ENCODE measurements at regions not wholly inside any gene's neighbourhood (a gene's known extent, or its start where the extent isn't known, plus 50 kb on each side); places are given as distances from the start of the nearest gene placed in this dataset.
"Not testable (repeated sequence)": the region's sequence is repeated elsewhere in the genome, so short reads cannot be mapped to it uniquely, and the experiment has no call there.

DNA sequence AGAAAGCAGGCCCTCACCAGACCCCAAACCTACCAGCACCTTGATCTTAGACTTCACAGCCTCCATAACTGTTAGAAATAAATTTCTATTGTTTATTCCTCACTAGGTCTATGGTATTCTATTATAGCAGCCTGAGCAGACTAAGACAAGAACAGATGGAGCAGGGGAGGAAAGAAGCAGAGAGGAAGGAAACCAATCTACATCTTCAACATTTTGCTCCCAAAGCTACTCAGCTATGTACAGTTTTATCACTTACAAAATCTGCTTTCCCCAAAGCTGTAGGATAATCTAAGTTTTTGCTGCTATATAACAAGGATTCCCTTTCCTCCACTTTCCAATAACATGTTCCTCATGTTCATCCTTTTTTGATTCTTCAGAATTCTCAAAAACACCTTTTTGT lies 274.4 kb upstream of the CHAC2 start:
- DNase-seq (ENCODE audit: low spot score), result no peak

DNA sequence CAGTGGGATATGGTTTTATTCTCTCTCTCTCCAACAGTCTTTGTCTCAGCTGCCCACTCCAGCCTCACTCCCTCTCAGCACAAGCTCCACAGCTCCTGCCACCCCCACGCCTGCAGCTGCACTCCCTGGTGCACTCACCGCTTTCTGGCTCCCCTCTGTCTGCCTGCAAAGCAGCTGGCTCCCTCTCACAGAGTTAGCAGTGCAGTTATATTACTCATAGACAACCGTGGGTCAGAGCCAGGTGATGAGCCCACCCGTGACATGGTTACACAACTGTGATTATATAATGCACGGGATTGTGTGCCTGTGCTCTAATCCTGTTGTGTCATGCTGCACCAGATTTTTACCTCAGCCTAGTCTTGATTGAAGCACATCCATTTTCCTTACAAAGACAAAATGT lies 276.9 kb upstream of the CHAC2 start:
- no peak for DNase-seq (ENCODE audit: low spot score)

DNA sequence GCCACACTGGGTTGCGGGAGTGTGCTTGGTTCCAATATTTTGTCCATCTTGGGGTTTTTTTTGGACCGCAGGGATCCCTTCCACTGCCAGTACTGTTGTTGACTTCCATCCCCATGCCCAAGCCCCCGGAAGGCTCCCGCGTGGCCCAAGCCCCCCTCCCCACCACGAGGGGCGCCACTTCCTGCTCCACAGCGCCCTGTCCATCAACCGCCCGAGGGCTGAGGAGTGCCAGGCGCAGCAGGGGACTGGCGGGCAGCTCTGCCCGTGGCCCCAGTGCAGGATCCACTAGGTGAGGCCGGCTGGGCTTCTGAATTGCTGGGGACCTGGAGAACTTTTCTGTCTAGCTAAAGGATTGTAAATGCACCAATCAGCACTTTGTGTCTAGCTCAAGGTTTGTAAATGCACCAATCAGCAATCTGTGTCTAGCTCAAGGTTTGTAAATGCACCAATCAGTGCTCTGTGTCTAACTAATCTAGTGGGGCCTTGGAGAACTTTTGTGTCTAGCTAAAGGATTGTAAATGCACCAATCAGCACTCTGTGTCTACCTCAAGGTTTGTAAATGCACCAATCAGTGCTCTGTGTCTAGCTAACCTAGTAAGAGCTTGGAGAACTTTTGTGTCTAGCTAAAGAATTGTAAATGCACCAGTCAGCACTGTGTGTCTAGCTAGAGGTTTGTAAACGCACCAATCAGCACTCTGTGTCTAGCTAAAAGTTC lies 281.3 kb upstream of the CHAC2 start:
- not testable (repeated sequence) for DNase-seq (ENCODE audit: low spot score)

- DNase-seq (ENCODE audit: low spot score), result no peak
Measured at GRCh38 chr2:53485021-53485728, 282.4 kb upstream of the CHAC2 start.

- no peak for DNase-seq (ENCODE audit: low spot score)
Measured at GRCh38 chr2:53484531-53484930, 283.1 kb upstream of the CHAC2 start.

- DNase-seq (ENCODE audit: low spot score), result no peak
Measured at GRCh38 chr2:53477517-53477916, 290.1 kb upstream of the CHAC2 start.

- no peak for DNase-seq (ENCODE audit: low spot score)
Measured at GRCh38 chr2:53476834-53477233, 290.8 kb upstream of the CHAC2 start.

DNA sequence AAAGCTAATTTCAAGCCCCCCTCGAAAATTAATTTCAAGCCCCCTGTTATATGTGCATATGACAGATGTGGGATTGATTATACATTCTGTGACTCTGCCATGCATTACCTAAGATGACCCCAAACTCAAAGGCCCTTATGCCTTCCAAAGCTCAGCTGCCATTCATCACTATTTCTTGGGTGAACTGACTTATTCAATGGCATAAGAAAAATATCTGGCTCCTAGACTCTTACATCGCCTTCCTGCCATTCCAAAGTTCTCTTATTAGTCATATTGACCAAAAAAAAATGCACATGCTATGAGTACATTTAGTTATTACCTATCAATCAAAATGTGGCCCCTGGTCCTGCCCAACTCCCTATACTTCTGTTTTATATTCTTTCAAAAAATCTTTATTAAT lies 291.8 kb upstream of the CHAC2 start:
- no peak for DNase-seq (ENCODE audit: low spot score)

DNA sequence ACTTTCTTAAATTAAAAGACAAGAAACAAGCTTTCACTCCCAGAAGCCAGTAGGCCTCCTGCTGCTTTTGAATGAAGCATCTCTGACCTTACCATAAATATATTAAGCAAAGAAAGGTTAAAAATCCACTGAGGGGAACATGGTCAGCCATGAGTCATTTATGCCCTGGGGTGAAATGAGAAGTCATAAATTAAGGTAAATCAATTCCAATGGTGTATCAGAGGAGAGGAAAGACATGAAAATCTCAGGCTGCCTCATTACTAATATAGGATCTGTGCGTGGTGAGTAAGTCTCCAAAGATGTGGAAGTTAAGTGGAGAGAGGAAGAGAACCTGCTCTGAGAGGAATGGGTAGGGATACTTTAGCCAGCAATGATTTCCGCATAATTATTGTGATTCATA lies 292.3 kb upstream of the CHAC2 start:
- DNase-seq (ENCODE audit: low spot score), result no peak

- no peak for DNase-seq (ENCODE audit: low spot score)
Measured at GRCh38 chr2:53474914-53475313, 292.7 kb upstream of the CHAC2 start.

GRCh38 chr2:53473775-53474311 lies 293.8 kb upstream of the CHAC2 start:
- DNase-seq (ENCODE audit: low spot score), result no peak

- DNase-seq (ENCODE audit: low spot score), result peak; percentile 10
Measured at GRCh38 chr2:53473236-53473635, 294.4 kb upstream of the CHAC2 start.

GRCh38 chr2:53467467-53468180 lies 300.0 kb upstream of the CHAC2 start:
- DNase-seq (ENCODE audit: low spot score), result no peak

- DNase-seq (ENCODE audit: low spot score), result no peak
Measured at GRCh38 chr2:53463806-53464726, 303.5 kb upstream of the CHAC2 start.

- DNase-seq (ENCODE audit: low spot score), result no peak
Measured at GRCh38 chr2:53460937-53461336, 306.7 kb upstream of the CHAC2 start.

DNA sequence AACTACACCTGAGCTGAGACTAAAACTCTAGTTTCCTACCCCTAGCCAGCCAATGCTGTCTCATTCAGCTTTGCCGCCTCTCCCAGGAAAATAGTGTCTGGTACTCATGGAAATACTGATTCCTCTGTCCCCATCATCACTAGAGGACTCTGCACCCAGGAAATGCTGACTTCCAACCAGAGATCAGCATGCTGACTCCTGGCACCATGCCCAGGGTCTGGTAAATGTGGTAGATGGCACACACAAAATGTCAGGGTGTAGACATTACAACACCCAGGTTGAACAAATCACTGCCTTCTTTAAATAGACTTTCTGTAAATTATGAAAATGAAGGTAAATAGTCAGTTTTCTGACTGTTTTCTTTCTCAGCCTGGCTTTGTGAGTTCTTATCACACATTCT lies 307.3 kb upstream of the CHAC2 start:
- no peak for DNase-seq (ENCODE audit: low spot score)

GRCh38 chr2:53455094-53455493 lies 312.5 kb upstream of the CHAC2 start:
- DNase-seq (ENCODE audit: low spot score), result no peak

GRCh38 chr2:53452957-53453748 lies 314.5 kb upstream of the CHAC2 start:
- no peak for DNase-seq (ENCODE audit: low spot score)

DNA sequence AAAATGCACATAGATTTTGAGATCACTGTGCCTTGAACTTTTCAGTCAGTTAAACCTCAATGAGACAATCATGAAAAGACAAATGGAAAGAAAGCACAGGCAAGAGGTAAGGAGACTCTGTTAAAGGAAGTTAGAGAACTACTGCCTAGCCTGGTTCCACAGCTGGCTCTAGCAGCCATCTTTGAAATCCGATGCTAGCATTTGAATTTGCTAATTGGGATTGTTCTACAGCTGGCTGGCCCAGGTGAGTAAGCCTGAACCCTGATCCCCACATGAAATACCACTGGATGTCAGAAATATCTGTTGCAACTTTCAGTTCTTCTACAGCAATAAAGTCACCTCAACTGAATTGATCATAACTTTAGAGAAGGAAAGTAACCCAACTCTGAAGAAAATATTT lies 315.2 kb upstream of the CHAC2 start:
- no peak for DNase-seq (ENCODE audit: low spot score)

DNA sequence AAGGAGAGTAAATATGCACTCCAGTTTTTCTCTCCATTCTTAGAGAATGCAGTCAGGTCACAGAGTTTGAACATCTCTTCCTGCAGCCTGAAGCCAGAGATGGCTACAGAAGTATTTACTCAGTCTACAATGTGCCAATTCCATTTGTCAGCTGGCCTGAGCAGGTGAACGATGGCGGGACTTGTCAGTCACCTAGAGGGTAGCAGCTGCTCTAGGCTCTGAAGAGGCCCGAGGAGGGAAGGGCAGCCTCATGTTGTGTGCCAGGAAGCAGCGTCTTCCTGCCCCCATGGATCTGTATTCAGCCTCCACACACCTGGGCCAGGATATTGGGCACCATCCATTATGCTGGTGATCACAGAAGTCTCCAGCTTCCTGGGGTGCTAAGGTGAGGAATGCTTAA lies 316.7 kb upstream of the CHAC2 start:
- no peak for DNase-seq (ENCODE audit: low spot score)

- DNase-seq (ENCODE audit: low spot score), result no peak
Measured at GRCh38 chr2:53448591-53448990, 319.0 kb upstream of the CHAC2 start.

Measured in HT-29 (cell line).